Esophagus muscularis mucosa (tissue), 3 donors: ENCODE measurements at regions not wholly inside any gene's neighbourhood (a gene's known extent, or its start where the extent isn't known, plus 50 kb on each side); places are given as distances from the start of the nearest gene placed in this dataset.
"Not testable (repeated sequence)": the region's sequence is repeated elsewhere in the genome, so short reads cannot be mapped to it uniquely, and the experiment has no call there.

ENCODE experiments used
- CTCF ChIP-seq, 3 experiments: fragments of 200-600 bp in 2 of 3; fragments of 450-650 bp in 1 of 3; sonication (generic) in 2 of 3; IDR thresholded peaks; one replicate each; pipeline ENCODE4 v1.5.1; 2017 to 2019; ENCODE audit warnings: antibody characterized with exemption in 3 of 3, mild to moderate bottlenecking in 2 of 3, moderate library complexity in 1 of 3
- POLR2A ChIP-seq: fragments of 450-650 bp; IDR thresholded peaks from one replicate; pipeline ENCODE4 v1.6.1; 2017; ENCODE audit warnings: antibody characterized with exemption, moderate library complexity, mild to moderate bottlenecking, low read depth

GRCh38 chr11:98763446-98763845 is 257.3 kb upstream of the CNTN5 start:
- not testable (repeated sequence) for TF ChIP-seq CTCF (IDR thresholded peaks at IDR 0.05); POLR2A
